ENCODE measurements at regions not wholly inside any gene's neighbourhood (a gene's known extent, or its start where the extent isn't known, plus 50 kb on each side); places are given as distances from the start of the nearest gene placed in this dataset.

GRCh38 chr21:41638201-41638790 lies 128.6 kb downstream of the RIPK4 start:
- H3K27ac Mint-ChIP-seq = no peak overlapping the region
- no peak for DNase-seq (ENCODE audit: low spot score, unreplicated experiment)

GRCh38 chr21:41636636-41637630 lies 129.0 kb upstream of the TMPRSS2 start:
- Mint-ChIP-seq H3K27me3 (peaks cover 39% of the 10 kb centered on the region), H3K4me1 (ENCODE audit: low read depth) (peaks cover 22% of the 10 kb centered on the region), H3K4me3 (ENCODE audit: low read depth) (no peak overlapping the region), H3K36me3 (ENCODE audit: insufficient read depth) (no peaks in the 10 kb centered on the region), H3K27ac (no peak overlapping the region), H3K9me3 (ENCODE audit: low read depth) (peaks cover 6% of the 10 kb centered on the region)
- TF ChIP-seq CTCF (IDR thresholded peaks at IDR 0.05; ENCODE audit: unreplicated experiment) = no peak
- DNase-seq (ENCODE audit: low spot score, unreplicated experiment) = no peak

More at GRCh38 chr21:41638201-41638790, 128.6 kb downstream of the RIPK4 start:
- no peak for TF ChIP-seq CTCF (IDR thresholded peaks at IDR 0.05; ENCODE audit: unreplicated experiment)
- no peaks in the 10 kb centered on the region for H3K36me3 Mint-ChIP-seq (ENCODE audit: insufficient read depth)
- peaks cover 6% of the 10 kb centered on the region for H3K9me3 Mint-ChIP-seq (ENCODE audit: low read depth)
- H3K4me1 Mint-ChIP-seq (ENCODE audit: low read depth) = peaks cover 30% of the 10 kb centered on the region
- H3K27me3 Mint-ChIP-seq = peaks cover 47% of the 10 kb centered on the region
- H3K4me3 Mint-ChIP-seq (ENCODE audit: low read depth) = no peak overlapping the region

GRCh38 chr21:41635874-41636273 lies 127.9 kb upstream of the TMPRSS2 start:
- no peak overlapping the region for H3K27ac Mint-ChIP-seq
- peaks cover 6% of the 10 kb centered on the region for H3K9me3 Mint-ChIP-seq (ENCODE audit: low read depth)
- TF ChIP-seq CTCF (IDR thresholded peaks at IDR 0.05; ENCODE audit: unreplicated experiment) = no peak
- H3K27me3 Mint-ChIP-seq = peaks cover 32% of the 10 kb centered on the region
- H3K36me3 Mint-ChIP-seq (ENCODE audit: insufficient read depth) = no peaks in the 10 kb centered on the region
- H3K4me1 Mint-ChIP-seq (ENCODE audit: low read depth) = peaks cover 11% of the 10 kb centered on the region
- H3K4me3 Mint-ChIP-seq (ENCODE audit: low read depth) = no peak overlapping the region
- DNase-seq (ENCODE audit: low spot score, unreplicated experiment) = no peak

GRCh38 chr21:41634858-41635257 lies 126.9 kb upstream of the TMPRSS2 start:
- no peak for TF ChIP-seq CTCF (IDR thresholded peaks at IDR 0.05; ENCODE audit: unreplicated experiment)
- no peak overlapping the region for H3K27ac Mint-ChIP-seq

GRCh38 chr21:41634211-41634694 lies 126.3 kb upstream of the TMPRSS2 start:
- no peak for TF ChIP-seq CTCF (IDR thresholded peaks at IDR 0.05; ENCODE audit: unreplicated experiment)
- H3K4me3 Mint-ChIP-seq (ENCODE audit: low read depth) = no peak overlapping the region
- DNase-seq (ENCODE audit: low spot score, unreplicated experiment) = no peak
- no peaks in the 10 kb centered on the region for H3K36me3 Mint-ChIP-seq (ENCODE audit: insufficient read depth)
- H3K27me3 Mint-ChIP-seq = peaks cover 19% of the 10 kb centered on the region
- H3K27ac Mint-ChIP-seq = no peak overlapping the region
- peaks cover 6% of the 10 kb centered on the region for H3K9me3 Mint-ChIP-seq (ENCODE audit: low read depth)
- H3K4me1 Mint-ChIP-seq (ENCODE audit: low read depth) = peaks cover 11% of the 10 kb centered on the region

More at GRCh38 chr21:41634858-41635257, 126.9 kb upstream of the TMPRSS2 start:
- DNase-seq (ENCODE audit: low spot score, unreplicated experiment) = no peak
- peaks cover 24% of the 10 kb centered on the region for H3K27me3 Mint-ChIP-seq
- peaks cover 6% of the 10 kb centered on the region for H3K9me3 Mint-ChIP-seq (ENCODE audit: low read depth)
- peaks cover 11% of the 10 kb centered on the region for H3K4me1 Mint-ChIP-seq (ENCODE audit: low read depth)
- H3K36me3 Mint-ChIP-seq (ENCODE audit: insufficient read depth) = no peaks in the 10 kb centered on the region
- H3K4me3 Mint-ChIP-seq (ENCODE audit: low read depth) = no peak overlapping the region
